ENCODE measurements at regions not wholly inside any gene's neighbourhood (a gene's known extent, or its start where the extent isn't known, plus 50 kb on each side); places are given as distances from the start of the nearest gene placed in this dataset.

GRCh38 chr15:47388299-47388698 lies 329.0 kb upstream of the SEMA6D start:
- no peak for TF ChIP-seq CTCF (conservative IDR thresholded peaks at IDR 0.05)
- Mint-ChIP-seq H3K27ac (no peak overlapping the region), H3K9me3 (no peaks in the 10 kb centered on the region), H3K36me3 (ENCODE audit: low read depth) (no peaks in the 10 kb centered on the region), H3K4me3 (no peak overlapping the region), H3K4me1 (peaks cover 8% of the 10 kb centered on the region), H3K27me3 (ENCODE audit: insufficient read depth) (no peaks in the 10 kb centered on the region)
- H3K27me3 ChIP-seq (ENCODE audit: control insufficient read depth, insufficient read depth, low read length, poor library complexity, severe bottlenecking): no peaks in the 10 kb centered on the region
- H3K27ac ChIP-seq (ENCODE audit: low read depth, low read length): no peak overlapping the region
- H3K36me3 ChIP-seq (ENCODE audit: control insufficient read depth, insufficient read depth, low read length): no peaks in the 10 kb centered on the region
- no peak for DNase-seq
- 94% methylated on average over 4 of the region's 5 CpGs; no CpG with 5 or more reads in 1 of the 2 experiments for WGBS, 2 experiments (ENCODE audit: insufficient coverage in 1 of 2, insufficient read length in 1 of 2)
- no peaks in the 10 kb centered on the region for H3K9me3 ChIP-seq (ENCODE audit: control insufficient read depth, low read length)
- no peak overlapping the region for H3K4me3 ChIP-seq (ENCODE audit: low read length)
- no peak overlapping the region for H3K9ac ChIP-seq (ENCODE audit: extremely low read depth, low read length, poor library complexity, severe bottlenecking)
- no peaks in the 10 kb centered on the region for H3K4me1 ChIP-seq (ENCODE audit: control insufficient read depth, insufficient read depth, low read length)

GRCh38 chr15:47390208-47390765 lies 327.0 kb upstream of the SEMA6D start:
- TF ChIP-seq CTCF (conservative IDR thresholded peaks at IDR 0.05): no peak
- DNase-seq: no peak
- Histone ChIP-seq H3K4me1 (ENCODE audit: control insufficient read depth, insufficient read depth, low read length) (no peaks in the 10 kb centered on the region), H3K4me3 (ENCODE audit: low read length) (no peak overlapping the region), H3K27ac (ENCODE audit: low read depth, low read length) (no peak overlapping the region), H3K27me3 (ENCODE audit: control insufficient read depth, insufficient read depth, low read length, poor library complexity, severe bottlenecking) (no peaks in the 10 kb centered on the region), H3K9ac (ENCODE audit: extremely low read depth, low read length, poor library complexity, severe bottlenecking) (no peak overlapping the region), H3K9me3 (ENCODE audit: control insufficient read depth, low read length) (no peaks in the 10 kb centered on the region), H3K36me3 (ENCODE audit: control insufficient read depth, insufficient read depth, low read length) (no peaks in the 10 kb centered on the region)
- Mint-ChIP-seq H3K36me3 (ENCODE audit: low read depth) (no peaks in the 10 kb centered on the region), H3K9me3 (no peaks in the 10 kb centered on the region), H3K4me1 (peaks cover 11% of the 10 kb centered on the region), H3K27me3 (ENCODE audit: insufficient read depth) (no peaks in the 10 kb centered on the region), H3K4me3 (no peak overlapping the region), H3K27ac (no peak overlapping the region)
- 83 to 88% methylated on average over 1 to 2 of the region's 2 CpGs for WGBS, 2 experiments (ENCODE audit: insufficient coverage in 1 of 2, insufficient read length in 1 of 2)

GRCh38 chr15:47394286-47394809 lies 323.0 kb upstream of the SEMA6D start:
- Mint-ChIP-seq H3K27ac (no peak overlapping the region), H3K4me1 (peaks cover 14% of the 10 kb centered on the region), H3K36me3 (ENCODE audit: low read depth) (no peaks in the 10 kb centered on the region), H3K9me3 (no peaks in the 10 kb centered on the region), H3K4me3 (no peak overlapping the region), H3K27me3 (ENCODE audit: insufficient read depth) (no peaks in the 10 kb centered on the region)
- no peak for TF ChIP-seq CTCF (conservative IDR thresholded peaks at IDR 0.05)
- Histone ChIP-seq H3K27ac (ENCODE audit: low read depth, low read length) (no peak overlapping the region), H3K9ac (ENCODE audit: extremely low read depth, low read length, poor library complexity, severe bottlenecking) (no peak overlapping the region), H3K4me1 (ENCODE audit: control insufficient read depth, insufficient read depth, low read length) (no peaks in the 10 kb centered on the region), H3K4me3 (ENCODE audit: low read length) (no peak overlapping the region), H3K9me3 (ENCODE audit: control insufficient read depth, low read length) (no peaks in the 10 kb centered on the region), H3K36me3 (ENCODE audit: control insufficient read depth, insufficient read depth, low read length) (no peaks in the 10 kb centered on the region), H3K27me3 (ENCODE audit: control insufficient read depth, insufficient read depth, low read length, poor library complexity, severe bottlenecking) (no peaks in the 10 kb centered on the region)
- 49 to 57% methylated on average over 3 to 6 of the region's 6 CpGs for WGBS, 2 experiments (ENCODE audit: insufficient coverage in 1 of 2, insufficient read length in 1 of 2)
- DNase-seq: no peak
